ENCODE measurements at regions not wholly inside any gene's neighbourhood (a gene's known extent, or its start where the extent isn't known, plus 50 kb on each side); places are given as distances from the start of the nearest gene placed in this dataset.

DNA sequence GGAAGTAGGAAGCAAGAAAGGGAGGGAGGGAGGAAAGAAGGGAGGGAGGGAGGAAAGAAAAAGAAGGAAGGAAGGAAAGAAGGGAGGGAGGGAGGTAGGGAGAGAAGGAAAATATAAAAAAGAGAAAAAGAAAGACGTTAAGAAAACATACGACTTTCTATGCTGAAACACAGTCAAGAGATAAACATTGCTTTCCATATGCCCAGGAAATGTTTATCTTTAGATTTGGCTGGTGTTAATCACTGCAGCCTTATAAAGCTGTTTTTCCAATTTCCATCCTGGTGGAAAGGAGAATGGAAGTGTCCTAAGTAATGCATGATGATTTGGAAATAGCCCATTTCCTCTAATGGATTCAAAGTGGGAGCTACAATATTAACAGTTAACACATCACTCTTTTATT is 524.3 kb downstream of the MTRR start:
- DNase-seq (ENCODE audit: low read depth) = no peak

DNA sequence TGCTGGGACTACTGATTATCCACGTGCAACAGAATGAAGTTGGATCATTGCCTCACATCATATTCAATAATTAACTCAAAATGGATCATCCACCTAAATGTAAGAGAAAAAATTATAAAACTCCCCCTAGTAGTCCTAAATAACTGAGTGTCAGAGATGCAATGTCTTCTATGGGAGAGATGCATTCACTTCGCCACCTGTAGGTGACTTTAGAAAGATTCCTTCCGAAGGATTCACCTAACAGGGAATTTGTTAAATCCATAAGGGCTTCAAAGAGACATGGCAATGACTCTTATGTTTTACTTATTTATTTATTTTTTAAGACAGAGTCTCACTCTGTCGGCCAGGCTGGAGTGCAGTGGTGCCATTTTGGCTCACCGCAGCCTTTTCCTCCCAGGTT is 526.0 kb downstream of the MTRR start:
- no peak for DNase-seq (ENCODE audit: low read depth)

DNA sequence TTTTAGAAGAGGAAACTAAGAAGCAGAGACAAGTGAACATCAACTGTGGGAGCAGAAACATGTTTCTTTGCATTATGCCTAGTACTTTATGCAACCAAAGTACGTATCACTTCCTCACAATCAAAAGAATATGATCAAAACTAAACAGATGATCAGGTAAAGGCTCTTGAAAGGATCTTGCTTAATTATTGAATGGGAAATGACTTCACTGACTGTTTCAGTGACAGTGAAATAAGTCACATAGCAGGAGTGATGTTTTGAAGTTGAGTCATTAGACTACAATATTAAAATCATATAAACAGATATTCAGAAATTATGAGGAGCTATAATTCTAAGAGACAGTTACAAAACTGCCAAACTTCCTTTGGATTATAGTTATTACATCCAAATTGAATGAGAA is 527.3 kb downstream of the MTRR start:
- no peak for DNase-seq (ENCODE audit: low read depth)

DNA sequence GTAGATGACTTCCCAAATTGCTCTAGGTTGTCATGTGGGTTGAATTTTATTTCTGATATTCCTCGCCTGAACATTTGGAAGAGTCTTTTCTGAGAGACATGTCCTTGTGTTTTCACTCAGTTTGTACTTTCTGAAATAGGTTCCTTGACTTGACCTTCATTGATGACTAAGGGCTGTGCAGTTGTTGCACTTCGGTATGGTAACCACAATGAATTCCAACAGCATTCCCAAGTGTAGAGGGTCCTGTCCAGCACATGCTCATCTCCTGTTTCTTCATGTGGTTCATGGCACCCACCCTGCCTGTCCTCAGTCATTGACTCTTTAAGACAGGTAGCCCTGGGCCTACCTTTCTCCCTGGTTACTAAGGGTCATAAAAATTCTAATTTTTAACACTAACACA is 527.8 kb downstream of the MTRR start:
- no peak for DNase-seq (ENCODE audit: low read depth)

DNA sequence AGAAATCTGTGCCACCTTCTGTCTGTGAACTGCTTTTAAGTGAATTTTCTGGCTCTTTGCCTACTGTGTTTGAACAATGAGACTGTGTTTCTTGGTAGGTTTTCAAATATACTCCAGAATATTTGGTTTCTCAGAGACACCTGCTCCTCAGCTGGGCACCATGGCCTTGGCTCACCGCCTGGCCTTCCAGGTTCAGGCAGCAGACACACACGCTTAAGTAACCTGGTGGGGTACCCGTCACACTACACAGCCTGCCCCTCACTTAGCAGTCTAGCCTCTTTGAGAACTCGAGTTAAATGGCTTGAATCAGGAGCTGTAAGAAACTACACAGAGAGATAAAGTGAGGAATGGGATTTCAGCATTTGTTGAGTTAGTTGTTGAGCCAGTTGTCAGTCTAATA is 530.5 kb downstream of the MTRR start:
- no peak for DNase-seq (ENCODE audit: low read depth)

DNA sequence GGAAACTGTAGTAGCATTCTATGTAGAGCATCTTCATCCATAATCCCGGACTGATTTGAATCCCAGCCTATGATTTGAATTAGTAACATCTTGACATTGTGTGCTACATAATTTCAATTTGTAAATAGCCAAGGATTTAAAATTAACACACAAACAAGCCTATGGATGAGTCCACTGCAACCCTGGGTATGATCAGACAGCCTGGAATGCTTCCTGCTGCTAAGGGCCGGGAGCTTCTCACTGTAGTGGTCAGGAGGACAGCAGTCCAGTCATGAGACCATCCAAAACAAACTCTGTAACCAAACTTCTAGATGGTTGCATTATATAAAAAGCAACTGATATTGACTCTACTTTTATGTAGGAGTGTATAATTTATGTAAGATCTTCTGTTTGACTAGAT is 539.3 kb downstream of the MTRR start:
- DNase-seq (ENCODE audit: low read depth) = no peak

DNA sequence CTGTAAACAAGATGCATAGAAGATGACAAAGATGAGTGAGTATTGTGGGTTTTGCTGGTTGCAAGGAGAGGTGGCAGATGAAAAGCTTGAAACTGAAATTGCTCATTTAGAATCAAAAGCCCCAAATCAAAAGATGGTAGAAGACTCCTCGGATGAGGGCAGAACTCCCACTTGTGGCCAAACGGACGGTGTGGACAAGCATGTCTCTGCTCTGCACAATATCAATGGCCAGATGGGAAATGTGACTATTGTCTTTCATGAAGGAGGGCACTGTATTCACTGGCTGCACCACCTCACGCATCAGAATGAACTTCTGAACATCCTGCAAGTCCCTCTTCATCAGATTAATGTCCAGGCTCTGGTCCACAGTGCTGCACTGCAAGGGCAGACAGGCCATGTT is 541.7 kb downstream of the MTRR start:
- no peak for DNase-seq (ENCODE audit: low read depth)

DNA sequence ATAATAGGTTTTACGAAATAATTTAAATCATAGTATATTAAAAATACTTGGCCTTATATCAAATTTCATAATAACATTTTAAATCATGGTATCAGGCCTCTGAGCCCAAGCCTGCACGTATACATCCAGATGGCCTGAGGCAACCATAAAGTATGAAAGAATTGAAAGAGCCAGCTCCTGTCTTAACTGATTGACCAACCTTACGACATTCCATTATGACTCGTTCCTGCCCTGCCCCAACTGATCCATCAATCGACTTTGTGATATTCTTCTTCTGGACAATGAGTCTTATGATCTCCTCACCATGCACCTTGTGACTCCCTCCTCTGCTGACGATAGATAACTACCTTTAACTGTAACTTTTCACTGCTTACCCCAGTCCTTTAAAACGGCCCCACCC is 545.0 kb downstream of the MTRR start:
- DNase-seq (ENCODE audit: low read depth) = no peak

DNA sequence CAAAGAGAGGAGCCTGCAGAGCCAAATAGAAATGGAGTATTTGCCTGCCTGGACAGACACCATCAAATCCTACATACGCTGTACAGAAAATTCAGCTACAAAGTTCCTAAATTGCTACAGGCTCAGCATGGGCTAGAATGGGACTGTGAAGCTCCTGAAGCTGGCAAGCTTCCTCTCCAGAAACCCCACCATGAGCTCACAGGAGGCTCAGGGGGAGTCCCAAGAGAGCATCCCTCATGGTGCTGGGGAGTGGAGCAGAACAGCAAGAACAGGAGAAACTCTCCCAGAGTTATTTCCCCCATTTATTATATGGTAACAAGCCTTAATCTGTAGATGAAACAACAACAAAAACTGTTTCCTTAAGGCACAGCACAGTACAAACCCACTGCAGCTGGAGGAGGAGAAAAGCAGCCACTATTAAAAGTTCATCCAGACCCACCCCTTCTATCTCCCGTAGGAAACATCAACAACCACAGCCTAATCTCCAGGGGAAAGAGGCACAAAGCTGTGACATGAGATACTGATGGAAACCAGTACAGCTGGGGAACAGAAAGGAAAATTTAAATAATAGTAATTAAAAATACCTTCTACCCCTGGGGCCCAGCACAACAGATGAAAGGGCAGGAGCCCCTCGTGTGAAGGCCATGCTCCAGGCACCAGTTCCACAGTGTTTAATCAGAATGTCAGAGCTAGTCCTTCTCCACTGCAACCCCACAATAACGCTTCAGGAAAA is 548.5 kb downstream of the MTRR start:
- no peak for DNase-seq (ENCODE audit: low read depth)

DNA sequence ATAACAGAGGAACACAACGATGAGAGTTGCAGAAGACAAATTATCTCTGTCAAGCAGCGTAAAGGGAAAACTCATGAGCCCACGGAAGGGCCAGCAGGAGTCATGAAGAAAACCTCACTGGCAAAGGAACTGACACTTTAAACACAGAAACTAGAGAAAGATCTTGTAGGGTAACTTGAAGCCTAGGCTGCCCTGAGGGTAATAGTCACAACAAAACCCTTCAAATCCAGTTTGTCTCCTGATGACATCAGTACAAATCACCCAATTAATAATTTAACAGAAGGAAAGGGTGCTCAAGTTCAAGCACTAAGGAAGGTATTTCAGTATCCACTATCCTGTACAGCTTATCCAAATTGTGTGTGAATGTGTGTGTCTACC is 549.1 kb downstream of the MTRR start:
- DNase-seq (ENCODE audit: low read depth) = no peak

DNA sequence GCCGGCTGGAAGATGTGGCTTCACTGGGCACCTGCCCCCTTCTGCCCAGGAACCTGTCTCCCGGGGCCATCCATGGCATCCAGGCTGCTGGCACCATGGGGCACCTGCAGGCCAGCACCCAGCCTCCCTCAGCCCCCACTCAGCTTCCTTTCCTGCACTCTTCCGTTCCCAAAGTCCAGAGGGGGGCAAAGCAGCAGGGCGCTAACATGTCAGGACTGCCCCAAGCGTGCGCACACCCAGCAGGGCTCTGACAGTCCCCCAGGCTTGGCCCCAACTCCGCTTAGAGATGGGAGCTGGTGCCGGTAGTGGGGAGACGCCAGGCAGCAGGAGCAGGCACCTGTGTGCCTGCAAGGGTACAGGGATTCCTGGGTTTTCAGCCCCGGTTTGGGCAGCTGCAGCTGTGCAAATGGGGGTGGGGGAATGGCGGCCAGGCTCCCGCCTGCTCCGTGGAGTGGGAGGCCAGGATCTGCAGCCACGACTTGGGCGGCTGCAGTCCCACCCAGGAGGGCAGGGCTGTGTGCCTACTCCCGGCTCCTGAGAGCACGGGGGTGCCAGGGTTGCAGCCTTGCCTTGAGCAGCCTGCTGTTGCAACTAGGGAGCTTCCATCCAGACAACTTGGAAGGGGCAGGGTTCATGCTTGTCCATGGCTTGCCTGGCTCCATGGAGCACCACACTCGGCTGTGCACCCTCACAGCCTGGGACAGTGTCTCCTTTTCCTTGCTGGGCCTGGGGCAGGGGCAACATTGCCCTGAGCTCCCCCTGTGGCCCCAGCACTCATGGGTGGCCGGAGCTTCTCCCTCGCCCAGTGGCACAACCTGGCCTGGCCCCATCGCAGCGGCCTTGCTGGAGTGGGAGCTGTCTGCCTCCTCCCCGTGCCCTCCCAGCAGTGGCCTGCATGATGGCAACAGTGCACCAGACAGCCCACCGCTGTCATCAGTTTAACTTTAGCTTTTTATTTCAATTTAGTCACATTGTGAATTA is 561.1 kb downstream of the MTRR start:
- DNase-seq (ENCODE audit: low read depth) = no peak

DNA sequence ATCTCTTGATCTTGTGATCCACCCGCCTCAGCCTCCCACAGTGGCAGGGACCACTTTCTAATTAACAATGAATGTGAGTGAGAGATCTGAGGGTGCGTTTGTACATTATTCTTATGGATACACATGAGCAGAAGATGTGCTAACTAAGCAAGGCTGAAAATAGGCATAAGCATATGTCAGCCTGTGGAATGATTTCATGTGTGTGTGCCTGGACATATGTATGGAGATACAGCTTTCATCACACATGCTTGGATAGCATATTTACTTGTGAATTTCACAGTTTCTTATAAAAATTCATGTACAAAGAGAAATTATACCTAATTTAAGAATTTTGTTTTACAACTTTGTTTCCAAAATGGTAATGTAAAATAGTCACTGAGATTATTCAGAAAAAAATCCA is 565.6 kb downstream of the MTRR start:
- DNase-seq (ENCODE audit: low read depth) = no peak

DNA sequence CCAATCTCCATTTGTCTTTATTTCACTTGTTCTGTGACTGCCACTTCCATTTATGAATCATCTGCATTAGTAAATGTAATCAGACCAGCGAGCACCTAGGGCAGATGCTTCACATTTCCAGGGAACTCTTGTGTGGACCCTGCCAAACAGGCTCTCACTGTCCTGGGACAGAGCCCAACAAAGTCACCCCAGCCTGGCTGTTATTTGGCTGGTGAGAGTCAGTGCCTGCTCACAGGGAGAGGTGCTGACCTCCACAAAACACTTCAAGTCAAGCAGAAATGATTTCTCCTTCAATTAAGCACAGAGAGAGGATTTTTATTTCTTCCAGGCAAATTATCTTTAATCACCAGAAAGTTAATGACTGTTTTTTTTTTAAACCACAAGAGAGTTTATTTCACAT is 568.0 kb downstream of the MTRR start:
- no peak for DNase-seq (ENCODE audit: low read depth)

DNA sequence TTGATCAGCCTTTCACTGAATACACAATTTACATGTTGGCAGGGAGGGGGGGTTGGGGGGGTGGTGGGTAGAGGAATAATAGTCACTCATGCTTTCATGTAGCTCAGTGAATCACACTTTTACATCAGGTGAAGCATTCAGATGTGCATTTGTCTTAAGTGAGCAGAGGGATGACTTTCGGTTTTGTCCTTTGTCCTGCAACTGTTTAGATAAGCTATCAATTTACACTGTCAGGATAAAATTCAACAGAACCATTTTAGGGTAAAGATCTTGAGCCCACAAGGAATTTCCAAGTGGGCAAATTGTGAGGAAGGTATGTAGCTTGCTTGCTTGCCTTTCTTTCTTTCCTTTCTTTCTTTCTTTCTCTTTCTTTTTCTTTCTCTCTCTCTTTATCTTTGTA is 576.2 kb downstream of the MTRR start:
- no peak for DNase-seq (ENCODE audit: low read depth)

DNA sequence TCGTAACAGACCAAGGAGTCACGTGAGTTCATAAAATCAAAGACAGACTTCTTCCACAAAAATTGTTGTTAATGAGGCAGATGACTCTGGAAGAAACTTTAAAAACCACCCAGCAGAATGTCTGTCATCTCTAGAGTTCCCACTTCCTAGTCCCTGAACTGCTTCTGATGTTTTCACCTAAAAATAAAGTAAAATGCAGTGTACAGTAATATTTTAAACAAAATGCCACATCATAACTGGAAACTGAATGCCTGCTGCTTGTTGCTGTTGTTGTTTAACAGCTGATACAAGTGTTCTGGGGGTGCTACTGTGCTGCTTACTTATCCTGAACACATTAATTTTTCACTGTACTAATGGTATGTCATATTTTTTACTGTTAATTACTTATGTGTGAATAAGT is 577.2 kb downstream of the MTRR start:
- DNase-seq (ENCODE audit: low read depth) = no peak

DNA sequence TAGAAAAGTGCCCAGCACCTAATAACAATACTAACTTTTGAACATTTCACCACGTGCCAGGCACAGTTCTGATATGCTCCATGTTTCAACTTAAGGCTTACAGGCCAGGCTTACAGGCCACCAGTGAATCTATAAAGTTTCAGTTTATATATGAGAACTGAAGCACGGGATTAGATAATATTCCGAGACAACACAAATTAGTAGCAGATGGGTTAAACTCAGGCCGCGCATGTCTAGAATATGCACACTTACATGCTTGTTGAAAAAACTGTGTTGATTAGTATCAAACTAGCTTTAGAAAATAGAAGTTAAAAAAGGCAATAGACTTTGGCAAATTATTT is 587.9 kb downstream of the MTRR start:
- DNase-seq (ENCODE audit: low read depth) = no peak

DNA sequence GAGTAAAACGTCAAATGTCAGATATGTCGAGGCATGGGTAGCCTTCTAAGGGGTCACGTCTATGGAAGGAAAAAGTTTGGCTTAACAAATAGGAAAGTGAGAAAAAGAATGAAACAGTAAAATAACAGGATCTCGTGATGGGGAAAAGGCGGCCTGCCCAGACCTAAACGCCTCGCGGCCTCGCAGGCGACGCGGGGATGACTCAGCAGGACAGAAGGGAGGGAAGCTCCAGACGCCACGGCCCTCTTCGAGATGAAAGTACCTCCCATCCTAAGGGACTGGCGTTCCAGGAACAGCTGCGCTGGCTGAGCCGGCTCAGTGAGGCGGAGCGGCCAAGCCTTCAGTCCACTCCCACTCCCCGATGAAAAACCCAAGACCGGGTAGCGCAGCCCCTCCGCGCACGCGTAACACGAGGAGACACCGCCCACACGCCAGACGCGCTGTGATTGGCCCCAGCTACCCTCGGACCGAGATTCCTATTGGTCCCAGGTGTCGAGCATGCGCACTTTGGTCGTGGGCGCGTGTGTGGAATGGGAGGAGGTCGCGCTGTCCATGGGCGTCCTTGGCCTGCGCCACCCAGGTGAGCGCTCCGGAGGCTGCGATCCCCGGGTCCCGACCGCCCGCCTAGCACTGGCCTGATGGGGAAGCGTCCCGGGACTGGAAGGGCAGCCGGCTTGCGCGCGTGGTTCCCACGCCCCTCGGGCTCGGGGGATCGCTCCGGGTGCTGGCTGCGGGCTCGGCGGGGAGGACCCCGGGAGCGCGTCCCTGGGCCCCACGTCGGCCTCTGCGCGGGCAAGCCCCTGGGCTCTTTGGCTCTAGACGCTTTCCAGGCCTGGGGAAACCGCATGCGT is 588.5 kb downstream of the MTRR start:
- DNase-seq (ENCODE audit: low read depth) = peak; percentile 82

DNA sequence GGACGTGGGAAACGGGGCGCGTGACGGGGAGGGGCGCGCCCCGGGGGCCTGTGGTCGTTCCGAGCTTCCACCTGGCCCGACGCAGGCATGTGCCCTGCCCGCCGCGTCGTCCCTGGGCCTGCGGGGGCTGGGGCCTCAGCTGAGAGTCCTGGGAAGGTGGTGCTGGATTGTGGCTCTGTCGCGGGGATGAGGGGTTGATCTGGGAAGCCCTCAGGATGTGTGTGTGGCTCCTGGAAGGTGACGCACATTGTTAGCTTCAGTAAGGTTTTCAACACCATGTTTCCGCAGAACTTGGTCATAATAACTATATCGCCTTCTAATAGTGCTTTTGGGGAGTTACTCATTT is 589.1 kb downstream of the MTRR start:
- no peak for DNase-seq (ENCODE audit: low read depth)

DNA sequence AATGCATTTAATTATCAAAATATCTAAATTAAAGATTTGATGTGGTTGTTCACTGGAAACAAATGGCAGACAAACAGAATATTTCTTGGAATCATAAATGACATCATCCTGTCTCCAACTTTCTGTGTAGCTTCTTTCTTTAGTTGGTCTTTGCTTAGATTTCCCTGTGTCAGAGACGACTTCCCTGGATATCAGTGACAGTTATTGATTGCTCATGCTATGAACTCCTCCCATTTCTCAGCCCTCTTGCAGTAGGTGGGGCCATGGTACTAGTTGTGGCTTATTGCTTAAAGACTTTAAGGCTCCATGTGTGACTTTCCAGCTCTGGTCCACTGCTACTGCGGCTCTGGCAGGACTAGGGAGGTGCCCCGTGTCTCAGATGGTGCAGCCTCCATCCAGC is 592.6 kb downstream of the MTRR start:
- no peak for DNase-seq (ENCODE audit: low read depth)

DNA sequence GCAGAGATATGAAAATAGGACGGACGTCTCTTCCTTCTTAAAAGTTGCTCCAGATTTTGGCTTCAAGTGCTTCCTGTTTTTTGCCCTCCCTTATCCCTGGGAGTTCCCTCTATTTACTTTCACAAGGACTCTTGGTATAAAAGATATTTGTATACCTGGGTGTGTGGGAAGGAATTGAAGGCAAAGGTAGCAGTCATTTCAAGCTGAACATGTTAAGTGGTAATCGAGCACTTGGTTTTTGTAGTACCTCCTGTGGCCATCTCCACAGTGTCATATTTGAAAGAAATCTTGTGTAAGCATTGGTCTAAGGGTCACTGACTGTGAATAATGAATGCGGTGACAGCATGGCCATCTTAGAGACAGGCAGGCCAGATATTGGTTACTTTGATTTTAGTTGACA is 593.6 kb downstream of the MTRR start:
- no peak for DNase-seq (ENCODE audit: low read depth)

DNA sequence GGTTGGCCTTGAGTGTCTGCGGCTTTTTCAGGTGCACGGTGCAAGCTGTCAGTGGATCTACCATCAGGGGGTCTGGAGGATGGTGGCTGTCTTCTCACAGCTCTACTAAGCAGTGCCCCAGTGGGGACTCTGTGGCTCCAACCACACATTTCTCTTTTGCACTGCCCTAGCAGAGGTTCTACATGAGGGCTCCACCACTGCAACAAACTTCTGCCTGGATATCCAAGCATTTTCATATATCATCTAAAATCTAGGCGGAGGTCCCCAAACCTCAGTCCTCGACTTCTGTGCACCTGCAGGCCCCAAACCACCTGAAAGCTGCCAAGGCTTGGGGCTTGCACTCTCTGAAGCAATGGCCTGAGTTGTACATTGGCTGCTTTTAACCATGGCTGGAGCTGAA is 601.5 kb downstream of the MTRR start:
- DNase-seq (ENCODE audit: low read depth) = no peak

DNA sequence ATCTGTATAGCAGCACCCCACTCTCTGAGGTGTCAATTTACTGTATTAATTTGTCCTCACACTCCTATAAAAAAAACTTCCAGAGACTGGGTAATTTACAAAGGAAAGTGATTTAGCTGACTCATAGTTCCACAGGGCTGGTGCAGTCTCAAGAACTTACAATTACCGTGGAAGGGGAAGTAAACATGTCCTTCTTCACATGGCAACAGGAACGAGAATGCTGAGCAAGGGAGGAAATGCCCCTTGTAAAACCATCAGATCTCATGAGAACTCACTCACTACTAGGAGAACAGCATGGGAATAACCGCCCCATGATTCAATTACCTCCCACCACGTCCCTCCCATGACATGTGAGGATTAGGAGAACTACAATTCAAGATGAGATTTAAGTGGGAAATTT is 602.6 kb downstream of the MTRR start:
- DNase-seq (ENCODE audit: low read depth) = no peak

DNA sequence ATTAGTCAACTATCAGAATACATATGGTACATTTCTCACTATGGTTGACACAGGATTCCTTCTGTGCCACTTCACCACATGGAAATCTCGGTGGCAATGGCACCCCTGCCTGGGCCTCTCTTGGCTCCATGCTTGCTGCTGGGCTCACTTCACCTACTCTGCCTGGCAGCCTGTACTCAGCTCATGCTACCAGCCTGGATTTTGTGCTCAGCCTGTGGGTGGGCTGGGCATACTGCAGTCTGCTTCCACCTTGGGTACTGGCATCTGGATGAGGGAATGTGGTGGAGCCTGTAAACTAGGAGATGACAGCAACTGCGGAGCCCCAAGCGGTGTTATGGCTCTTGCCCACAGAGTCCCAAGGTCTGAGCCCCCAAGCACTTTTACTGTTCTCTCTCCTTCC is 604.1 kb downstream of the MTRR start:
- DNase-seq (ENCODE audit: low read depth) = no peak
